HEK293T (cell line): ENCODE measurements at regions not wholly inside any gene's neighbourhood (a gene's known extent, or its start where the extent isn't known, plus 50 kb on each side); places are given as distances from the start of the nearest gene placed in this dataset.
A peak's percentile ranks its signal among the peaks of the same experiment; 100 is the strongest.

ENCODE experiments used
- CTCF ChIA-PET: fragments of 350-600 bp; formaldehyde crosslinking; extraction: SDS; loops from one replicate; lab custom pipeline; 2021; ENCODE audit warnings: antibody characterized with exemption, inconsistent platforms; lab: Yijun Ruan, JAX
- POLR2A ChIA-PET: fragments of 350-600 bp; formaldehyde crosslinking; extraction: SDS; loops from one replicate; lab custom pipeline; 2020; ENCODE audit warnings: antibody characterized with exemption, inconsistent platforms; lab: Yijun Ruan, JAX
- DNase-seq: peaks from one replicate; pipeline ENCODE4 v3.0.0; 2012; ENCODE audit warnings: mixed read lengths; ENCODE audit errors: extremely low spot score
- ARNT ChIP-seq: fragments of 450-650 bp; IDR thresholded peaks from 2 replicates; pipeline ENCODE4 v1.6.1; 2017; ENCODE audit warnings: mild to moderate bottlenecking
- BHLHE40 ChIP-seq: fragments of 450-650 bp; IDR thresholded peaks from 2 replicates; pipeline ENCODE4 v1.6.1; 2016; ENCODE audit warnings: mild to moderate bottlenecking, moderate library complexity, borderline replicate concordance
- CTBP1 ChIP-seq: fragments of 450-650 bp; IDR thresholded peaks from 2 replicates; pipeline ENCODE4 v1.6.1; 2016; ENCODE audit warnings: borderline replicate concordance
- ELF4 ChIP-seq: fragments of 450-650 bp; IDR thresholded peaks from 2 replicates; pipeline ENCODE4 v1.6.1; 2017; ENCODE audit warnings: antibody characterized with exemption
- FOXA1 ChIP-seq: fragments of 450-650 bp; IDR thresholded peaks from 2 replicates; pipeline ENCODE4 v1.6.1; 2016; ENCODE audit warnings: mild to moderate bottlenecking
- FOXK2 ChIP-seq: fragments of 450-650 bp; IDR thresholded peaks from 2 replicates; pipeline ENCODE4 v1.6.1; 2016; ENCODE audit warnings: mild to moderate bottlenecking
- FOXM1 ChIP-seq: fragments of 450-650 bp; IDR thresholded peaks from 2 replicates; pipeline ENCODE4 v1.6.1; 2017; ENCODE audit warnings: mild to moderate bottlenecking, borderline replicate concordance
- HDGF ChIP-seq: fragments of 450-650 bp; IDR thresholded peaks from 2 replicates; pipeline ENCODE4 v1.6.1; 2017; ENCODE audit warnings: antibody characterized with exemption, borderline replicate concordance
- L3MBTL2 ChIP-seq: fragments of 450-650 bp; conservative IDR thresholded peaks from 2 replicates; pipeline ENCODE4 v1.6.1; 2016; ENCODE audit warnings: mild to moderate bottlenecking
- LEF1 ChIP-seq: fragments of 450-650 bp; IDR thresholded peaks from 2 replicates; pipeline ENCODE4 v1.6.1; 2017; ENCODE audit warnings: mild to moderate bottlenecking, borderline replicate concordance
- NFRKB ChIP-seq: fragments of 450-650 bp; IDR thresholded peaks from 2 replicates; pipeline ENCODE4 v1.6.1; 2016; ENCODE audit warnings: mild to moderate bottlenecking, moderate library complexity
- SP1 ChIP-seq: fragments of 450-650 bp; IDR thresholded peaks from 2 replicates; pipeline ENCODE4 v1.6.1; 2017
- SUZ12 ChIP-seq: fragments of 450-650 bp; IDR thresholded peaks from 2 replicates; pipeline ENCODE4 v1.6.1; 2016; ENCODE audit warnings: mild to moderate bottlenecking
- TARDBP ChIP-seq: fragments of 450-650 bp; IDR thresholded peaks from 2 replicates; pipeline ENCODE4 v1.6.1; 2016
- ZNF384 ChIP-seq: fragments of 450-650 bp; IDR thresholded peaks from 2 replicates; pipeline ENCODE4 v1.6.1; 2016
- TF ChIP-seq, protein P1 (sequence below): fragments of 450-650 bp; IDR thresholded peaks from 2 replicates; pipeline ENCODE4 v1.6.1; 2016

DNA sequence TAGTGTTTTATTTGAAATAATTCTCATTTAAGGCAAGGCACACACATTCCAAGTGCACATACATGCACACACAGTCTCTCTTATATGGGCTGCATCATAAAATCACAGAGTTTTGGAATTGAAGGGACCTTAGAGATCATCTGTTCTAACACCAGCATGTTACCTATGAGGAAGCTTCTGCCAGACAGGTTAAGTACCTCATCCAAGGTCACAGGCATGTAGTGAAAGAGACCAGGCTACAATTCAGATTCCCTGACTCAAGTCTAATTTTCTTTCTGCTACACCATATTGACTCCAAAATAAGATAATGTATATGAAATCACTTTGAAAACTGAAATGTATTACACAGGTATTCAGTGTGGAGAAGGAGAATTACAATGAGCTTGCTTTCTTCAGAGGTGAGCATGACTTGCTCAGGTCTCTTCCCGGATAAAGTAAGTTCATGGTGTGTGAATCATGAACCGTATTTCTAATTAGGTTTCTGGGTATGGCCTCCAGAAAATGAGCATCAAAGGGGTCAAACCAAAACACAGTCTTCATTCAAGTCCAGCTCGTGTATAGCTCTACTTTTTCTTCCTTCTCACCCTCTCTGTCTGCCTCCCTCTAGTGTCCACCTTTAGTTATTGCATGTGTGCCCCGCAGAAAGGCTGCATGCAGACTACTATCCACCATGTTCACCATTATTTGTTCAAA, 411.9 kb downstream of the FUT8 start:
- POLR2A ChIA-PET = interaction anchor here (1.0 to 1.5 kb wide), 2 partner anchors 412 to 838 kb away, joined by 5 to 11 read pairs; partner anchors contain the start of genes FNTB and FUT8
- peak; percentile 65 for DNase-seq
- no peak for TF ChIP-seq HDGF
- no peak for TF ChIP-seq ZNF384
- no peak for TF ChIP-seq SP1
- TF ChIP-seq, protein P1, sequence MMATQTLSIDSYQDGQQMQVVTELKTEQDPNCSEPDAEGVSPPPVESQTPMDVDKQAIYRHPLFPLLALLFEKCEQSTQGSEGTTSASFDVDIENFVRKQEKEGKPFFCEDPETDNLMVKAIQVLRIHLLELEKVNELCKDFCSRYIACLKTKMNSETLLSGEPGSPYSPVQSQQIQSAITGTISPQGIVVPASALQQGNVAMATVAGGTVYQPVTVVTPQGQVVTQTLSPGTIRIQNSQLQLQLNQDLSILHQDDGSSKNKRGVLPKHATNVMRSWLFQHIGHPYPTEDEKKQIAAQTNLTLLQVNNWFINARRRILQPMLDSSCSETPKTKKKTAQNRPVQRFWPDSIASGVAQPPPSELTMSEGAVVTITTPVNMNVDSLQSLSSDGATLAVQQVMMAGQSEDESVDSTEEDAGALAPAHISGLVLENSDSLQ = no peak
- no peak for TF ChIP-seq TARDBP
- CTCF ChIA-PET = interaction anchor here (0.6 to 2.3 kb wide), 23 partner anchors 10 to 1495 kb away, joined by 3 to 31 read pairs (median 3); no protein-coding TSS in a partner anchor

DNA sequence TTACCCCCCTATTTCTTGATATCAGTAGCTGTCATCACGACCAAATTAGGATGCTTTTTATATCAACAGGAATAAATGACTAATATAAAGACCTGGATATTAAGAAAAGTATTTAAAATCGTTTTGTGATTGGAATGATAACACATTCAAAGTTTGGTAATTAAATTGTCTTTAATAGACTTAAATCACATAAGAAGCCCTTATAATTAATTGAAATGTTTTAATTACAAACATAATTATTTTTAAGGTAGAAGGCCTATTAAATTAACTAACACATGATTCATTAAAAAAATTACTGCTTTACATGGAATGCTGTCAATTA, 412.4 kb downstream of the FUT8 start:
- POLR2A ChIA-PET = interaction anchor here (1.0 to 1.5 kb wide), 2 partner anchors 412 to 838 kb away, joined by 5 to 11 read pairs; partner anchors contain the start of genes FNTB and FUT8
- CTCF ChIA-PET = interaction anchor here (0.6 to 2.3 kb wide), 15 partner anchors 9 to 661 kb away, joined by 3 to 31 read pairs (median 4); no protein-coding TSS in a partner anchor
- TF ChIP-seq ZNF384 (no peak), SUZ12 (no peak), FOXA1 (no peak), HDGF (no peak), ELF4 (no peak), NFRKB (no peak), BHLHE40 (no peak), FOXM1 (no peak), LEF1 (no peak), ARNT (no peak), L3MBTL2 (no peak), SP1 (no peak), TARDBP (no peak), CTBP1 (no peak), FOXK2 (no peak)
- TF ChIP-seq, protein P1 = no peak
- no peak for DNase-seq

DNA sequence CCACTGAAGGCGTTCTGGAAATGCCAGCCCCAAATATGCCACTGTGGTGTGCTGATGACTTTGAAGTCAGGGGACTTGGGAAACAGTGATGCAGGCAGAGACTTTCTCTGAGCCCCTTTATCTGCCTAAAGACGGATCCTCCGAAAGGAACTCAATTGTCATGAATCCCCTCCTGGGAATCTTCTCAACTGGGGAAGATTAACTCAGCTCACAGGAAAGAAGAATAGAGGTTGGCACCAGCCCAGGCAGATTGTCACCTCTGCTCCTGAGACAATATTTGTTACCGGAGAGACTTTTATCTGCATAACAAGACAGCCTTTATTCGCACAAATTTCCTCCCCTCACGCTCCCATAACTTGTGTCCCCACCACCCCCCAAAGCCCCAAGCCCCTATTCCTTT, 414.4 kb downstream of the FUT8 start:
- no peak for TF ChIP-seq FOXM1
- TF ChIP-seq ELF4 = no peak
- TF ChIP-seq, protein P1 = no peak
- CTCF ChIA-PET = interaction anchor here (0.6 kb wide), 1 partner anchor 687 kb away, joined by 4 read pairs; no protein-coding TSS in a partner anchor
- POLR2A ChIA-PET = no interaction called here
- DNase-seq = no peak

DNA sequence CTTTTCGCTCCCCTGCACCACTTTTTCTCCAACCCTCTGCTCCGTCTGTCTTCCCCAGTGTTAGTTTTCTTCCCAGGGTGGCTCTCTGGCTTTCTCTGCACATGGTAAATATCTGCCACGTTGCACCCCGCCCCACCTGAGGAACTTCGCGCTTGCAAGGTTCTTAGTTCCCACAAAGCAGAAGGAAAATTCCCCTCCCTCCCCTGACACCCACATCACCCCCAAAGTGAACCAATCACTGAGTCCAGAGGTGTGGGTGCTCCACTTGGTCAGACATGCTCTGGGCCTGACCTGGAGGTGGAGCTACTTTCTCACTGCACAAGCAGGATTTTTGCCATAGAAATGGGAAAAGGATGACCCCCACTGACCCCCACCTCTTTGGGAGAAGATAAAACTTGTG, 415.0 kb downstream of the FUT8 start:
- DNase-seq = no peak
- ChIA-PET CTCF (interaction anchor here (0.6 kb wide), 1 partner anchor 687 kb away, joined by 4 read pairs; no protein-coding TSS in a partner anchor), POLR2A (no interaction called here)
- TF ChIP-seq, protein P1 = no peak
- TF ChIP-seq ARNT = no peak
- no peak for TF ChIP-seq L3MBTL2
- TF ChIP-seq SUZ12 = no peak
- no peak for TF ChIP-seq CTBP1
- no peak for TF ChIP-seq ELF4
- TF ChIP-seq BHLHE40 = no peak
- TF ChIP-seq FOXK2 = no peak
- no peak for TF ChIP-seq ZNF384
- TF ChIP-seq SP1 = no peak
- no peak for TF ChIP-seq LEF1

DNA sequence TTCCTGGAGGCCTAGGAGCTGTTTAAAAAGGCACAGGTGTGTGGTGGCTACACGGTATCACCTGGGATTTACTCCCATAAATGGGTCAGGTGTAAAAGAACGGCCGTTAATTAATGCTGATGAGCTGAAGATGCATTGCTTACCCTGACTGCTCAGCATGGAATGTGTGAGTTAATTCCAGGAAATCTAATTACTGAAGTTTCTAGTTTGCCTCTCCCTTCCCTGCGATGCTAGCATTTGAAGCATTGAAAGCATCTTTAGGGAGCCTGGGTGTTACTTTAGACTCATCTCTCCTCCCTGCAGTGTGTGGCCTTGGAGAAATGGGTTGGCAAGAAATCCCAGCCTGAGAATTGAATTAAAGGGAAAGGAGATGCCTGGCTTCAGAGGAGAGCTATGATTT, 415.9 kb downstream of the FUT8 start:
- ChIA-PET POLR2A (interaction anchor here (1.1 kb wide), 1 partner anchor 413 kb away, joined by 3 read pairs; no protein-coding TSS in a partner anchor), CTCF (interaction anchor here (1.0 kb wide), 1 partner anchor 665 kb away, joined by 3 read pairs; no protein-coding TSS in a partner anchor)
- DNase-seq = no peak
- TF ChIP-seq FOXM1 (no peak), FOXA1 (no peak), NFRKB (no peak), FOXK2 (no peak), CTBP1 (no peak), TARDBP (no peak), ZNF384 (no peak), SUZ12 (no peak), HDGF (no peak), LEF1 (no peak), BHLHE40 (no peak), ELF4 (no peak), ARNT (no peak), L3MBTL2 (no peak), SP1 (no peak)
- TF ChIP-seq, protein P1 = no peak
